ENCODE measurements at regions not wholly inside any gene's neighbourhood (a gene's known extent, or its start where the extent isn't known, plus 50 kb on each side); places are given as distances from the start of the nearest gene placed in this dataset.

DNA sequence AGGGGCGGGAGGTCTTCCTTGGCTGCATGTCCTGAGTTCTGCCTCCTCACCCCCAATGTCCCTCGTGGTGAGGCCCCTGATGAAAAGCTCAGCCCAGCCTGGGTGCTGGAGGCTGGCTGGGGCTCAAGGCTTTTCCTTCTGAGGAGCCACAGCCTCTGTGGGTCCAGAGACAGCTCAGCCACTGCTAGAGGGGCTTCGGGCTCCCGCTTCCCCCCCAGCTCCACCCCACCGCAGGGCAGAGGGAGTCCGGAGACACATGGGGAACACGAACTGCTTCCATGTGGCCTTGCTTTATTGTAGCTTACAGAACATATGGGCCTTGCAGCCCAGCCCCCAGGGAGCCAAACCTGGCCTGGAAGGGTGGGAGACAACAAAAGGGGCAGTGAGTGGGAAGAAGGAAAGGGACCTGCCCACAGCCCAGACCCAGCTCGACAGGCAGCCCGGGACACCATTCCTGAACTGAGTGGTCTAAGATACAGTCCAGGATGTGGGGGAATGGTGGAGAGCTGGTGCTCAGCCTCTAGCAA lies 89.9 kb upstream of the NKX1-1 start:
- ATAC-seq (no peak), DNase-seq (peak in 1 of 2 donors; percentile 12)
- 69 to 73% (median 72%) methylated on average over 9 of the region's 9 CpGs for WGBS, 3 donors
- H3K9me3 ChIP-seq = no peaks in the 10 kb centered on the region
- intact Hi-C loops (cut with DNase I) = no loop called here
- peaks cover 0 to 37% (median 10%) of the 10 kb centered on the region in 3 donors for H3K27me3 ChIP-seq (ENCODE audit: insufficient read depth in 3 of 3, low read length in 2 of 3)
- no peak overlapping the region for H3K27ac ChIP-seq
- TF ChIP-seq, protein P1, sequence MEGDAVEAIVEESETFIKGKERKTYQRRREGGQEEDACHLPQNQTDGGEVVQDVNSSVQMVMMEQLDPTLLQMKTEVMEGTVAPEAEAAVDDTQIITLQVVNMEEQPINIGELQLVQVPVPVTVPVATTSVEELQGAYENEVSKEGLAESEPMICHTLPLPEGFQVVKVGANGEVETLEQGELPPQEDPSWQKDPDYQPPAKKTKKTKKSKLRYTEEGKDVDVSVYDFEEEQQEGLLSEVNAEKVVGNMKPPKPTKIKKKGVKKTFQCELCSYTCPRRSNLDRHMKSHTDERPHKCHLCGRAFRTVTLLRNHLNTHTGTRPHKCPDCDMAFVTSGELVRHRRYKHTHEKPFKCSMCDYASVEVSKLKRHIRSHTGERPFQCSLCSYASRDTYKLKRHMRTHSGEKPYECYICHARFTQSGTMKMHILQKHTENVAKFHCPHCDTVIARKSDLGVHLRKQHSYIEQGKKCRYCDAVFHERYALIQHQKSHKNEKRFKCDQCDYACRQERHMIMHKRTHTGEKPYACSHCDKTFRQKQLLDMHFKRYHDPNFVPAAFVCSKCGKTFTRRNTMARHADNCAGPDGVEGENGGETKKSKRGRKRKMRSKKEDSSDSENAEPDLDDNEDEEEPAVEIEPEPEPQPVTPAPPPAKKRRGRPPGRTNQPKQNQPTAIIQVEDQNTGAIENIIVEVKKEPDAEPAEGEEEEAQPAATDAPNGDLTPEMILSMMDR (IDR thresholded peaks at IDR 0.05) = no peak
- no peak overlapping the region for H3K4me3 ChIP-seq
- no peaks in the 10 kb centered on the region for H3K4me1 ChIP-seq
- no peaks in the 10 kb centered on the region for H3K36me3 ChIP-seq (ENCODE audit: insufficient read depth in 1 of 2, low read depth in 1 of 2)

DNA sequence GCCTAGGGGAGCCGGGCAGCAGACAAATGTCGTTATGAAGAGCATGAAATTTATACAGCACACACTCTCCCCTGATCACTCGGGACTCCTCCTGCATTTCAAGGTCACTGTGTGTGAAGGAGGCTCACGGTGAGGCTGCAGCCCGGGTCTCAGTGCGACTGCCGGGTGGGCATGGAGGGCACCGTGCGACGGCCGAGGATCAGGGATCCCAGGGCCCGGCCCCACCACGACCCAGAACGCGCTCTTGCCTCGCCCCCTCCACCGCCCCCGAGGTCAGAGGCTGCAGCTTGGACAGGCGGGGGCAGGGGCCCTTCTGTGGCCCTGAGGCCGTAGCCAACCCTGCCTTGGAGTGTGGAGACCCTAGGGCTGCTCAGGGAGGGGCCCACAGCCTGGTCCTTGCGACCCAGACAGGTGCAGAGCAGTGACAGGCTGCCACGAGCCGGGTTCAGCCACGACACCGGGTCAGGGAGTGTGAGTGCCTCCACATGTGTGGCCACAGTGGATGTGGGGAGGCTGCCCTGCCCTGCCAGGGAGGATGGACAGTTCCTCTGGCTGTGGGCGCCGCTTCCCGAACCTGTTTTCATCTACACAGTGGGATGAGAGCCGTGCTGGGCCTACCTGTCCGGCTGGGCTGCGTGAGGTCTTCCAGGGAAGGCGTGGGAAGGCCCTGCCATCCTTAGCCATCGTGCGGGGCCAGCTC lies 89.3 kb upstream of the NKX1-1 start:
- intact Hi-C loops (cut with DNase I) = no loop called here
- Histone ChIP-seq H3K27me3 (ENCODE audit: insufficient read depth in 3 of 3, low read length in 2 of 3) (peaks cover 0 to 43% (median 10%) of the 10 kb centered on the region in 3 donors), H3K4me3 (no peak overlapping the region), H3K36me3 (ENCODE audit: insufficient read depth in 1 of 2, low read depth in 1 of 2) (no peaks in the 10 kb centered on the region), H3K4me1 (no peaks in the 10 kb centered on the region), H3K27ac (no peak overlapping the region), H3K9me3 (no peaks in the 10 kb centered on the region)
- WGBS, 3 donors = 76 to 82% (median 78%) methylated on average over 30 to 34 of the region's 34 CpGs
- TF ChIP-seq, protein P1 (IDR thresholded peaks at IDR 0.05) = no peak
- DNase-seq (peak in 1 of 2 donors; percentile 16), ATAC-seq (no peak)

DNA sequence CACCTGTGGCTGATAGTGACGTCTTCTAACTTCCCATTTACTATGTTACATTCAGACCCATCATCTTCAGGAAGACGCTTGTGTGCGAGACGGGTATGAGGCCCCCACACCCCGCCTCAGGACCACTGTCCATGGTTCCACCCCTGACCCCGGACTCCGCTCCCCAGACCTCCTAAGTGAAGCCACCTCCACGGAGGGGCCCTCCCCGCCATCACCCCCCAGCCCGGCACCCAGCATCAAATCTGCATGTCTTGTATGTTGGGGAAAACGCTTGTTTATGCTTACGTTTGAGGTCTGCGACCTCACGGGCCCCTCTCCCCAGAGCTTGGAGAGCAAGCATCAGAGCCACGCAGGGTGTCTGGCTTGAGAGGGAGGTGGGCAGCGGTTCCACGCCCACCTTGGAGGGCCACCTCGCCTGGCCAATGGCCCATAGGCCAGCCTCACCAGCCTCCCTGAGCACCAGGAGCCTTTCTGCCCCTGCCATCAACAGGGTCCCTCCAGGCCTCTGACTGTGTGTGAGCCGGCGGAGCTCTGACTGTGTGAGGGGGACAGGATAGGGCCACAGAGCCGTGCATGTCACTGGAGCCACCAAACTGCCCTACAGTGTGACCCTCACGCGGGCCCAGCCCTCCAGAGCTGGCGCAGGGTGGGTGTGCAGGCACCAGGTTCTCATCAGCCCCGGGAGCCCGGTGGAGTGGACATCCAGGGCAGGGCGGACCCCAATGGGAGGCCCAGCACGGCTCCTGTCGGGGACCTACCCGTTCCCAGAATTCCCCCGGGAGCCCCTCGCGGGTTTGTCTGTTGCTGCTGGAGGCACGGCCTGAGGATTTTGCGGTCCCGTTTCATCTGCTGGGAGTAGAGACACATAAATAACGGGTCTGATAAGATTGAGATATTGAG lies 88.4 kb upstream of the NKX1-1 start:
- TF ChIP-seq, protein P1 (IDR thresholded peaks at IDR 0.05) = no peak
- intact Hi-C loops (cut with DNase I) = no loop called here
- 82 to 84% (median 83%) methylated on average over 37 of the region's 37 CpGs for WGBS, 3 donors
- H3K27me3 ChIP-seq (ENCODE audit: insufficient read depth in 3 of 3, low read length in 2 of 3) = peaks cover 0 to 52% (median 12%) of the 10 kb centered on the region in 3 donors
- no peaks in the 10 kb centered on the region for H3K9me3 ChIP-seq
- H3K4me3 ChIP-seq = no peak overlapping the region
- no peaks in the 10 kb centered on the region for H3K36me3 ChIP-seq (ENCODE audit: insufficient read depth in 1 of 2, low read depth in 1 of 2)
- DNase-seq (peak in 1 of 2 donors; percentile 41), ATAC-seq (no peak)
- no peak overlapping the region for H3K27ac ChIP-seq
- H3K4me1 ChIP-seq = no peaks in the 10 kb centered on the region

- TF ChIP-seq, protein P1 (IDR thresholded peaks at IDR 0.05) = no peak
- ATAC-seq (no peak), DNase-seq (peak; percentile 1 to 40)
- Histone ChIP-seq H3K36me3 (ENCODE audit: insufficient read depth in 1 of 2, low read depth in 1 of 2) (no peaks in the 10 kb centered on the region), H3K27me3 (ENCODE audit: insufficient read depth in 3 of 3, low read length in 2 of 3) (peaks cover 0 to 62% (median 14%) of the 10 kb centered on the region in 3 donors), H3K4me1 (no peaks in the 10 kb centered on the region), H3K9me3 (no peaks in the 10 kb centered on the region), H3K27ac (no peak overlapping the region), H3K4me3 (no peak overlapping the region)
- WGBS, 3 donors = 20 to 34% (median 29%) methylated on average over 26 to 28 of the region's 28 CpGs
- intact Hi-C loops (cut with DNase I) = no loop called here
Observed at GRCh38 chr4:1493540-1494287, 87.5 kb upstream of the NKX1-1 start.
